Activated naive CD4-positive, alpha-beta T cell treated with anti-CD3 and anti-CD28 coated beads, Interleukin-2, amount 50 U/mL, for 24 hours (primary cell): ENCODE measurements at regions not wholly inside any gene's neighbourhood (a gene's known extent, or its start where the extent isn't known, plus 50 kb on each side); places are given as distances from the start of the nearest gene placed in this dataset.
A peak's percentile ranks its signal among the peaks of the same experiment; 100 is the strongest.
"Not testable (repeated sequence)": the region's sequence is repeated elsewhere in the genome, so short reads cannot be mapped to it uniquely, and the experiment has no call there.

ENCODE experiments used
- H3K27ac Mint-ChIP-seq: one replicate; pipeline ENCODE4 v1.8.0; 2021; ENCODE audit warnings: mild to moderate bottlenecking, mixed read lengths
- H3K27me3 Mint-ChIP-seq: one replicate; pipeline ENCODE4 v1.8.0; 2021; ENCODE audit warnings: mixed read lengths
- H3K36me3 Mint-ChIP-seq: one replicate; pipeline ENCODE4 v1.8.0; 2021; ENCODE audit warnings: mixed read lengths
- H3K4me1 Mint-ChIP-seq: one replicate; pipeline ENCODE4 v1.8.0; 2021; ENCODE audit warnings: mixed read lengths
- H3K4me3 Mint-ChIP-seq: one replicate; pipeline ENCODE4 v1.8.0; 2021; ENCODE audit warnings: mild to moderate bottlenecking, mixed read lengths
- H3K9me3 Mint-ChIP-seq: one replicate; pipeline ENCODE4 v1.8.0; 2021; ENCODE audit warnings: mixed read lengths

- not testable (repeated sequence) for H3K36me3 Mint-ChIP-seq
Measured at GRCh38 chr17:20843799-20844553, 198.8 kb downstream of the USP22 start.

GRCh38 chr17:20848869-20849443 is 193.9 kb downstream of the USP22 start:
- H3K9me3 Mint-ChIP-seq, H3K27ac Mint-ChIP-seq, H3K36me3 Mint-ChIP-seq, H3K4me3 Mint-ChIP-seq: not testable (repeated sequence)
- Mint-ChIP-seq H3K4me1 (peaks cover 16% of the 10 kb centered on the region), H3K27me3 (peaks cover 28% of the 10 kb centered on the region)

More at GRCh38 chr17:20843799-20844553, 198.8 kb downstream of the USP22 start:
- peaks cover 14% of the 10 kb centered on the region for H3K27me3 Mint-ChIP-seq
- H3K9me3 Mint-ChIP-seq, H3K4me1 Mint-ChIP-seq, H3K27ac Mint-ChIP-seq: not testable (repeated sequence)
- H3K4me3 Mint-ChIP-seq = peak overlapping the region; percentile 54

GRCh38 chr17:20851591-20852238 is 191.1 kb downstream of the USP22 start:
- Mint-ChIP-seq H3K27me3 (peaks cover 32% of the 10 kb centered on the region), H3K4me1 (peaks cover 16% of the 10 kb centered on the region), H3K4me3 (peak overlapping the region; percentile 66)
- H3K36me3 Mint-ChIP-seq, H3K27ac Mint-ChIP-seq, H3K9me3 Mint-ChIP-seq: not testable (repeated sequence)

DNA sequence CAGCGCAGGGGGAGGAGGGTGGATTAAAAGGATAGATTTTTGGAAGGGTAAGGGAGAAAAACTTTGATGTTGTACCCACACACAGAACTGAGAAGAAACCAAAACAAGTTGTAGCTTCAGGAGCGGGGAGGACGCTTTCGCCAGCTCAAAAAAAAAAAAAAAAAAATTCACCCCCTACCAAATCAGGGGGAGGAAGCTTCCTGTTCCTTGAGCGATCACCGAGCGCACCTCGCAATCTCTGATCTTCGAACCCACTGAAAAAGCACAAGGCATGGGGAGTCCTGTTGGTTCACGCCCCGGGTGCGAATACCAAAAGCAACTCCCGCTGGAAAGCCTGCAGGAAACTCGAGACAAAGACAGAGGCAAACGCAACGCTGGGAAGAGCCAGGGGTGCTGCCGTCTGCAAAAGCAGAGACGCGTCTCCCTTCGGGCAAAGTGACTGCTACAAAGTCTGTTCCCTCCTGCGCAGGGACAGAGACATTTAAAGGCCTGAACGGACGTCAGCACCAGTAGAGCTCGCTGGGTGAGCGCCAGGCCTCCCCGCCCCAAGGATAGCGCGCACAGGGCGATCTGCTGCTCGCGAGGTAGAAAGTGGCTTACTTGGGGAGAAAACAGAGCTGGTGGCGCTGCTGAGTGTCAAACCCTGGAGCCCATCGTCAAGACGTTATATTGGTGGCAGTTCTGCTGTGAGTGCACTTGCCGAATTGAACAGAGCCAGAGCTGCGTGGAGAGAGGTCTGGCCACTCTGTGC is 190.4 kb downstream of the USP22 start:
- Mint-ChIP-seq H3K36me3 (no peaks in the 10 kb centered on the region), H3K4me3 (peak overlapping the region; percentile 66), H3K27me3 (peaks cover 32% of the 10 kb centered on the region), H3K27ac (no peak overlapping the region), H3K4me1 (peaks cover 16% of the 10 kb centered on the region), H3K9me3 (no peaks in the 10 kb centered on the region)

- Mint-ChIP-seq H3K4me3 (peak overlapping the region; percentile 66), H3K36me3 (no peaks in the 10 kb centered on the region), H3K9me3 (no peaks in the 10 kb centered on the region), H3K27me3 (peaks cover 33% of the 10 kb centered on the region), H3K27ac (no peak overlapping the region), H3K4me1 (peaks cover 16% of the 10 kb centered on the region)
Measured at GRCh38 chr17:20852990-20853370, 189.8 kb downstream of the USP22 start.

DNA sequence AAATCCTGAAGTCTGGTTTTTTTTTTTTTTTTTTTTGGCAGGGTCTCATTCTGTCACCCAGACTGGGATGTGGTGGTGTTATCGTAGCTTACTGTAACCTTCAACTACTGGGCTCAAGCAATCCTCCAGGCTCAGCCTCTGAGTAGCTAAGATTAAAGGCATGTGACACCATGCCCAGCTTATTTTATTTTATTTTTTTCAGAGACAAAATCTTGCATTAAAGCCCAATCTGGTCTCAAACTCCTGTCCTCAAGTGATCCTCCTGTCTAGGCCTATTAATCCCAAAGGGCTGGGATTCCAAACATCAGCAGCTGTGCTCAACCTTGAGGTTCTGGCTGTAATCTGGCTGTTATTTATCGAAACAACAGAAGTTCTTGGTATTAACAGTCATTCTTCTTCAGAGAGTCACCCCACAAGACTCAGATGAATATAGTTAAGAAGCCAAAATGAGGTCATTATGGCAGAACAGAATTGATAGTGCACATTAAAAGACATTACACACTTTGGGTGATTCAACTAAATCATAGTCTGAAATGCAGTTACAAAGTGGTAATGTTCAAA is 186.8 kb downstream of the USP22 start:
- H3K4me1 Mint-ChIP-seq = peaks cover 16% of the 10 kb centered on the region
- H3K27ac Mint-ChIP-seq, H3K36me3 Mint-ChIP-seq, H3K4me3 Mint-ChIP-seq, H3K9me3 Mint-ChIP-seq: not testable (repeated sequence)
- peaks cover 22% of the 10 kb centered on the region for H3K27me3 Mint-ChIP-seq

- peaks cover 11% of the 10 kb centered on the region for H3K27me3 Mint-ChIP-seq
- not testable (repeated sequence) for H3K4me3 Mint-ChIP-seq, H3K36me3 Mint-ChIP-seq
Measured at GRCh38 chr17:20866444-20867209, 176.2 kb downstream of the USP22 start.

GRCh38 chr17:20867436-20867937 is 175.3 kb downstream of the USP22 start:
- not testable (repeated sequence) for H3K9me3 Mint-ChIP-seq, H3K27ac Mint-ChIP-seq, H3K27me3 Mint-ChIP-seq, H3K4me3 Mint-ChIP-seq, H3K4me1 Mint-ChIP-seq, H3K36me3 Mint-ChIP-seq

More at GRCh38 chr17:20866444-20867209, 176.2 kb downstream of the USP22 start:
- not testable (repeated sequence) for H3K27ac Mint-ChIP-seq, H3K4me1 Mint-ChIP-seq, H3K9me3 Mint-ChIP-seq

DNA sequence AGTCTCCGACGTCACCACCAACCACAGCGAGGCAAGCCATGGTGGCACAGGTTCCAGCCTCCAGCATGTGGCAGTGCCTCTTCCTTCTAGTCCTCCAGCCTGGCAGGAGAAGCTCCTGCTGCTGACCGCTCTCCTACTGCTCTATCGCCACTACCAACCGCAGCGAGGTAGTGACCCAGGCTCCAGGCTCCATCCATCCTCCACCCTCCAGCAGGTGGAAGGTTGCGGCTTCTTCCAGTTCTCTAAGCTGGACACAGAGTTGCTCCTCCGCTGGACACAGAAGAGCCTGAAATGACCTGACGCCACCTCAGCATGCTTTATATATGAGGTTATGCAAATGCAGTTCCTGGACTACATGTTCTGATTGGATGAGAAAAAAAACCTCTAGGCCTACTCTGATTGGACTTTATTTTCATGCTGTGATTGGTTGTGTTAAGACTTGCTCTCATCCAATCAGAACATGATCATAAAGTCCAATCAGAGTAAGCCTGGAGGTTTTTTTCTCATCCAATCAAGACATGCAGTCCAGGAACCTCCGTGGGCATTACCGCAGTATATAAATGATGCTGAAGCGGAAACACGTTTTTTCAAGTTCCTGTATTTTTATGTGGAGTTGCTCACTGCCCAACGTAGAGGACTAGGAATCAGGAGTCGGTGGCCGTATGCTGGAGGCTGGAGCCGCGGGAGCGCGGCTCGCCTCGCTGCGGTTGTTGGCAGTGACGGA is 174.7 kb downstream of the USP22 start:
- not testable (repeated sequence) for H3K4me1 Mint-ChIP-seq, H3K36me3 Mint-ChIP-seq, H3K4me3 Mint-ChIP-seq, H3K27ac Mint-ChIP-seq, H3K9me3 Mint-ChIP-seq, H3K27me3 Mint-ChIP-seq

DNA sequence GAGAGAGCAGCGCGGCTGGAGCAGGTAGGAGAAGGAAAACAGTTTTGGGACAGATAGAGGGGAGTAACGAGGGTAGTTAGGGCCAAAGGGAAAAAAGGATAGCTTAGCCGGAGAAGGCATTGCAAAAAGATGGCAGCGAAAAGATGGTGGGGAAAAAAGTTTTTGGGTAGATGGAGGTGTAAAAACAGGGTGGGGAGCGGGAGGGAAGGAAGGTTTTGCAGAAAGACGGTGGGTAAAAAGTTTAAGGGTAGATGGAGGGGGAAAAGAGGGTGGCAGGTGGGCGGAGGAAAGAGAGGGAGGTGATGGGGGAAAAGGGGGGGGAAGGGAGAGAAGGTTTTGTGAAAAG is 174.2 kb downstream of the USP22 start:
- not testable (repeated sequence) for H3K9me3 Mint-ChIP-seq, H3K4me1 Mint-ChIP-seq, H3K4me3 Mint-ChIP-seq, H3K27ac Mint-ChIP-seq, H3K27me3 Mint-ChIP-seq, H3K36me3 Mint-ChIP-seq

DNA sequence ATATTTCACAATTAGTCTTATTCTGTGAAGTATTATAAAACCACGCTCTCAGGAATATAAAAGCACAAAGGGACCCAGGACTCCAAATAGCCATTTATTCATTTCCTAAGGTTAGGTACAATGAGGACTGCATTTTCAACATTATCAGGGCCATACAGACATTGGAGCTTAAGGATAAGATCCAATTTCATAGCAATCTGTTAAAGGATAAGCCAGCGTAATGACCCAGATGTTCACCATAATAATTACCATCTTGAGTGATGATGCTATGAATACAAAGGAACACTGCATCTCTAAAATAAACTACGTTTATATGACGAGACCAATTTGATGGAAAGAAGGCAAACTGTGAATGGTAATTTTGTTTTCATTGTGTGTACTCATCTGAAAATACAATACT is 169.6 kb downstream of the USP22 start:
- H3K4me3 Mint-ChIP-seq, H3K36me3 Mint-ChIP-seq, H3K27me3 Mint-ChIP-seq, H3K9me3 Mint-ChIP-seq, H3K27ac Mint-ChIP-seq, H3K4me1 Mint-ChIP-seq: not testable (repeated sequence)

DNA sequence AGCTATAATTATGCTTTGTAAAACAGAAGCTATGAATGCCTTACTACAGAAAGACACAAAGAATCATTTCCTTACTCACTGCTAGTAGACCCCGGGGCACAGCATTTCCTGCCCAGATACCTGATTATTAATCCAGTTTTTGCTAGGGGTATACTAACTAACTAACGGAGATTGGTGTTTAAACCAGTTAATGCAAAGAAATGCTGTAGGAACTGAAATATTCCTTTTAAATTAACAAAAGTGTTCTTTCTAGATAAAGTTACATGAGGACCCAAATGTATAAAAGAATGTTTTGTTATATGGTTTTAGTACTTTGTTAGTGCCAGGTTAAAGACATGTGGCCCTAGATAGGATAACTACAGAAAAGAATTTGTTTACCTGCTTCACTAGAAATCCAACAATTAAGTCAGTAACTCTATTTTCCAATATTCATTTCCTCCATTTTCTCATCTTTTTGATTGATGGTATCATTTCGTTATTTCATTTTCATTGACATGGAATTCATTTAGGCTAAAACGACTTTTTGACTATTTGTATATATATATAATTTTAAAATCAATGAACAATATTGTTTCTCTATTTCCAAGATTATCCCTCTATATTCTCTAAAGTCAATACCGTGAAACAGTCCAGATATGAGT is 169.0 kb downstream of the USP22 start:
- H3K36me3 Mint-ChIP-seq, H3K27ac Mint-ChIP-seq, H3K4me1 Mint-ChIP-seq, H3K4me3 Mint-ChIP-seq, H3K27me3 Mint-ChIP-seq, H3K9me3 Mint-ChIP-seq: not testable (repeated sequence)

DNA sequence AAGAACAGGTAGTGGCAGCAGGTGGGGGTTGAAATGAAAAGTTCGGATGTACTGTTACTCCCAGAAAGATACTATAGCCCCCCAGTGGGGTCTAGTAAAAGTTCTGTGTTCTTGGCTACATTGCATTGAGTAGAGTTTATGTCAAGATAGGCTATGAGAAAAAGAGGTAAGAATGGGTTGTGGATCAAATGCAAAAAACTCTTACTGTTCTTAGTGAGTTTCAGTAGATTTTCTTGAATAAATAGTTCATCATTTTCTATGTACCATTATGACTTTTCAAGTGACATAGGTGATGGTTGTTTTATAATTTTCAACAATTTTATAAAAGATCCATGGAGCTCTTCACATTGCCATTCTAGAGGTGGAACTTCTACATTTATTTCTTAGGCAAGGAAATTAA is 165.4 kb downstream of the USP22 start:
- H3K4me3 Mint-ChIP-seq, H3K36me3 Mint-ChIP-seq, H3K4me1 Mint-ChIP-seq, H3K27ac Mint-ChIP-seq, H3K9me3 Mint-ChIP-seq: not testable (repeated sequence)
- H3K27me3 Mint-ChIP-seq = peaks cover 14% of the 10 kb centered on the region

DNA sequence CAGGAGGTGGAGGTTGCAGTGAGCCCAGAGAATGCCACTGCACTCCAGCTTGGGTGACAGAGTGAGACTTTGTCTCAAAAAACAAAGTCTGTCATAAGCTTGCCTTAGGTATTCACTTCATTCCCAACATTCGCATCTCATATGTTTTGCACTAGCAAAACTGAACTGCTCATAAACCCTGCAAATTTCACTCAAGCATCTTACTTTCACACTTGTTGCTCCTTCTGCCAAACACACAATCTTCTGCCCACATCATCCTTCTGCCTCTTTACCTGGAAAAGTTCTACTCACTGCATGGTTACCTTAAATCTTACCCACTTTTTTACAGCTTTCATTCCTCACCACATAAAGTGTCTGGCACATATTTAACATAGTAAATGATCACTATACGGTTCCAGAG is 152.5 kb downstream of the USP22 start:
- H3K4me3 Mint-ChIP-seq = no peak overlapping the region
- no peaks in the 10 kb centered on the region for H3K36me3 Mint-ChIP-seq
- no peak overlapping the region for H3K27ac Mint-ChIP-seq
- no peaks in the 10 kb centered on the region for H3K9me3 Mint-ChIP-seq
- H3K4me1 Mint-ChIP-seq = no peaks in the 10 kb centered on the region
- peaks cover 7% of the 10 kb centered on the region for H3K27me3 Mint-ChIP-seq
